HEK293 (cell line): ENCODE measurements at regions not wholly inside any gene's neighbourhood (a gene's known extent, or its start where the extent isn't known, plus 50 kb on each side); places are given as distances from the start of the nearest gene placed in this dataset.

Experiments used
- CTCF ChIA-PET: fragments of 350-600 bp; formaldehyde crosslinking; extraction: SDS; loops from one replicate; lab custom pipeline; 2021; ENCODE audit warnings: antibody characterized with exemption; lab: Yijun Ruan, JAX
- POLR2A ChIA-PET: fragments of 300-600 bp; formaldehyde crosslinking; extraction: SDS; loops from one replicate; lab custom pipeline; 2020; ENCODE audit warnings: antibody characterized with exemption, inconsistent platforms; lab: Yijun Ruan, JAX
- H3K27ac ChIP-seq: fragments of 200-500 bp; sonication (Bioruptor generic); 2 replicates; pipeline ENCODE4 v1.5.1; 2014; ENCODE audit warnings: low read depth, low read length, control low read depth, inconsistent platforms; ENCODE audit errors: extremely low read depth
- H3K36me3 ChIP-seq, 2 experiments: fragments of 200-500 bp in 1 of 2; sonication (Bioruptor generic) in 1 of 2; 1 replicate in 1 of 2; 2 replicates in 1 of 2; pipeline ENCODE4 v1.5.1; 2014 to 2017; ENCODE audit warnings: inconsistent platforms in 2 of 2, low read length in 2 of 2; ENCODE audit not compliant: control insufficient read depth in 2 of 2, insufficient read depth in 1 of 2
- H3K4me1 ChIP-seq: fragments of 200-500 bp; sonication (Bioruptor generic); 2 replicates; pipeline ENCODE4 v1.5.1; 2014; ENCODE audit warnings: mild to moderate bottlenecking, low read length, inconsistent platforms; ENCODE audit not compliant: control insufficient read depth, insufficient read depth
- H3K4me3 ChIP-seq: 2 replicates; pipeline ENCODE4 v1.5.1; 2011; ENCODE audit warnings: low read depth, mild to moderate bottlenecking, control low read depth, low read length, moderate library complexity
- H3K9me3 ChIP-seq: fragments of 200-500 bp; sonication (Bioruptor generic); 2 replicates; pipeline ENCODE4 v1.5.1; 2014; ENCODE audit warnings: low read depth, low read length, inconsistent platforms; ENCODE audit not compliant: control insufficient read depth, insufficient read depth
- ELK4 ChIP-seq: IDR thresholded peaks from 2 replicates; pipeline ENCODE4 v1.6.1; 2011; ENCODE audit warnings: mild to moderate bottlenecking, low read depth, low read length, borderline replicate concordance
- HOXC10 ChIP-seq: sonication (generic); formaldehyde crosslinking; IDR thresholded peaks from 2 replicates; pipeline ENCODE4 v1.8.1; 2023; ENCODE audit warnings: mild to moderate bottlenecking, missing genetic modification reagents
- ZBTB17 ChIP-seq: fragments of 450-650 bp; formaldehyde crosslinking; IDR thresholded peaks from 2 replicates; pipeline ENCODE4 v1.5.1; 2016; ENCODE audit warnings: missing biosample characterization, missing genetic modification characterization
- ZBTB48 ChIP-seq: fragments of 450-650 bp; formaldehyde crosslinking; IDR thresholded peaks from 2 replicates; pipeline ENCODE4 v1.5.1; 2016; ENCODE audit warnings: missing biosample characterization, missing genetic modification characterization
- ZBTB7A ChIP-seq: fragments of 450-650 bp; formaldehyde crosslinking; IDR thresholded peaks from 2 replicates; pipeline ENCODE4 v1.5.1; 2016; ENCODE audit warnings: low read depth, missing biosample characterization, missing genetic modification characterization
- ZNF155 ChIP-seq: fragments of 450-650 bp; formaldehyde crosslinking; IDR thresholded peaks from 2 replicates; pipeline ENCODE4 v1.5.1; 2016; ENCODE audit warnings: missing biosample characterization, missing genetic modification characterization
- ZNF239 ChIP-seq: fragments of 450-650 bp; formaldehyde crosslinking; IDR thresholded peaks from 2 replicates; pipeline ENCODE4 v1.5.1; 2016; ENCODE audit warnings: missing biosample characterization, missing genetic modification characterization
- ZNF514 ChIP-seq: fragments of 450-650 bp; formaldehyde crosslinking; IDR thresholded peaks from 2 replicates; pipeline ENCODE4 v1.5.1; 2016; ENCODE audit warnings: missing biosample characterization, missing genetic modification characterization
- ZNF596 ChIP-seq: fragments of 450-650 bp; IDR thresholded peaks from 2 replicates; pipeline ENCODE4 v1.5.0; 2018; ENCODE audit warnings: missing biosample characterization, mild to moderate bottlenecking, missing genetic modification characterization, moderate library complexity
- TF ChIP-seq, protein P1 (sequence below): fragments of 450-650 bp; formaldehyde crosslinking; IDR thresholded peaks from 2 replicates; pipeline ENCODE4 v1.5.1; 2016; ENCODE audit warnings: missing biosample characterization, missing genetic modification characterization
- TF ChIP-seq, protein P2 (sequence below): fragments of 450-650 bp; formaldehyde crosslinking; IDR thresholded peaks from 2 replicates; pipeline ENCODE4 v1.5.1; 2016; ENCODE audit warnings: missing biosample characterization, missing genetic modification characterization
- TF ChIP-seq, protein P3 (sequence below): fragments of 450-650 bp; formaldehyde crosslinking; IDR thresholded peaks from 2 replicates; pipeline ENCODE4 v1.5.1; 2016; ENCODE audit warnings: missing biosample characterization, missing genetic modification characterization

GRCh38 chr5:3509290-3509689 is 86.3 kb upstream of the IRX1 start:
- CTCF ChIA-PET, result interaction anchor here (0.6 to 1.1 kb wide), 2 partner anchors 13 to 708 kb away, joined by 3 read pairs; no protein-coding TSS in a partner anchor
- Histone ChIP-seq H3K4me1 (no peaks in the 10 kb centered on the region), H3K4me3 (no peak overlapping the region)
- TF ChIP-seq, protein P1, sequence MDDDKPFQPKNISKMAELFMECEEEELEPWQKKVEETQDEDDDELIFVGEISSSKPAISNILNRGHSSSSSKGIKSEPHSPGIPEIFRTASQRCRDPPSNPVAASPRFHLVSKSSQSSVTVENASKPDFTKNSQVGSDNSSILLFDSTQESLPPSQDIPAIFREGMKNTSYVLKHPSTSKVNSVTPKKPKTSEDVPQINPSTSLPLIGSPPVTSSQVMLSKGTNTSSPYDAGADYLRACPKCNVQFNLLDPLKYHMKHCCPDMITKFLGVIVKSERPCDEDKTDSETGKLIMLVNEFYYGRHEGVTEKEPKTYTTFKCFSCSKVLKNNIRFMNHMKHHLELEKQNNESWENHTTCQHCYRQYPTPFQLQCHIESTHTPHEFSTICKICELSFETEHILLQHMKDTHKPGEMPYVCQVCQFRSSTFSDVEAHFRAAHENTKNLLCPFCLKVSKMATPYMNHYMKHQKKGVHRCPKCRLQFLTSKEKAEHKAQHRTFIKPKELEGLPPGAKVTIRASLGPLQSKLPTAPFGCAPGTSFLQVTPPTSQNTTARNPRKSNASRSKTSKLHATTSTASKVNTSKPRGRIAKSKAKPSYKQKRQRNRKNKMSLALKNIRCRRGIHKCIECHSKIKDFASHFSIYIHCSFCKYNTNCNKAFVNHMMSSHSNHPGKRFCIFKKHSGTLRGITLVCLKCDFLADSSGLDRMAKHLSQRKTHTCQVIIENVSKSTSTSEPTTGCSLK (tag by site-specific recombination), result no peak
- TF ChIP-seq ZNF239 (tag by site-specific recombination) (no peak), ZNF155 (no peak), HOXC10 (CRISPR knock-in tag) (no peak), ZBTB48 (tag by site-specific recombination) (no peak), ZBTB17 (tag by site-specific recombination) (no peak), ZNF596 (tag by site-specific recombination) (no peak), ZBTB7A (no peak), ELK4 (no peak)
- TF ChIP-seq, protein P2, sequence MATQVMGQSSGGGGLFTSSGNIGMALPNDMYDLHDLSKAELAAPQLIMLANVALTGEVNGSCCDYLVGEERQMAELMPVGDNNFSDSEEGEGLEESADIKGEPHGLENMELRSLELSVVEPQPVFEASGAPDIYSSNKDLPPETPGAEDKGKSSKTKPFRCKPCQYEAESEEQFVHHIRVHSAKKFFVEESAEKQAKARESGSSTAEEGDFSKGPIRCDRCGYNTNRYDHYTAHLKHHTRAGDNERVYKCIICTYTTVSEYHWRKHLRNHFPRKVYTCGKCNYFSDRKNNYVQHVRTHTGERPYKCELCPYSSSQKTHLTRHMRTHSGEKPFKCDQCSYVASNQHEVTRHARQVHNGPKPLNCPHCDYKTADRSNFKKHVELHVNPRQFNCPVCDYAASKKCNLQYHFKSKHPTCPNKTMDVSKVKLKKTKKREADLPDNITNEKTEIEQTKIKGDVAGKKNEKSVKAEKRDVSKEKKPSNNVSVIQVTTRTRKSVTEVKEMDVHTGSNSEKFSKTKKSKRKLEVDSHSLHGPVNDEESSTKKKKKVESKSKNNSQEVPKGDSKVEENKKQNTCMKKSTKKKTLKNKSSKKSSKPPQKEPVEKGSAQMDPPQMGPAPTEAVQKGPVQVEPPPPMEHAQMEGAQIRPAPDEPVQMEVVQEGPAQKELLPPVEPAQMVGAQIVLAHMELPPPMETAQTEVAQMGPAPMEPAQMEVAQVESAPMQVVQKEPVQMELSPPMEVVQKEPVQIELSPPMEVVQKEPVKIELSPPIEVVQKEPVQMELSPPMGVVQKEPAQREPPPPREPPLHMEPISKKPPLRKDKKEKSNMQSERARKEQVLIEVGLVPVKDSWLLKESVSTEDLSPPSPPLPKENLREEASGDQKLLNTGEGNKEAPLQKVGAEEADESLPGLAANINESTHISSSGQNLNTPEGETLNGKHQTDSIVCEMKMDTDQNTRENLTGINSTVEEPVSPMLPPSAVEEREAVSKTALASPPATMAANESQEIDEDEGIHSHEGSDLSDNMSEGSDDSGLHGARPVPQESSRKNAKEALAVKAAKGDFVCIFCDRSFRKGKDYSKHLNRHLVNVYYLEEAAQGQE (tag by site-specific recombination), result no peak
- TF ChIP-seq, all 188 proteins: peak for 0
- Histone ChIP-seq H3K36me3 (no peaks in the 10 kb centered on the region), H3K27ac (no peak overlapping the region), H3K9me3 (no peaks in the 10 kb centered on the region)
- POLR2A ChIA-PET, result no interaction called here

- no peaks in the 10 kb centered on the region for H3K4me1 ChIP-seq
- TF ChIP-seq, protein P3, sequence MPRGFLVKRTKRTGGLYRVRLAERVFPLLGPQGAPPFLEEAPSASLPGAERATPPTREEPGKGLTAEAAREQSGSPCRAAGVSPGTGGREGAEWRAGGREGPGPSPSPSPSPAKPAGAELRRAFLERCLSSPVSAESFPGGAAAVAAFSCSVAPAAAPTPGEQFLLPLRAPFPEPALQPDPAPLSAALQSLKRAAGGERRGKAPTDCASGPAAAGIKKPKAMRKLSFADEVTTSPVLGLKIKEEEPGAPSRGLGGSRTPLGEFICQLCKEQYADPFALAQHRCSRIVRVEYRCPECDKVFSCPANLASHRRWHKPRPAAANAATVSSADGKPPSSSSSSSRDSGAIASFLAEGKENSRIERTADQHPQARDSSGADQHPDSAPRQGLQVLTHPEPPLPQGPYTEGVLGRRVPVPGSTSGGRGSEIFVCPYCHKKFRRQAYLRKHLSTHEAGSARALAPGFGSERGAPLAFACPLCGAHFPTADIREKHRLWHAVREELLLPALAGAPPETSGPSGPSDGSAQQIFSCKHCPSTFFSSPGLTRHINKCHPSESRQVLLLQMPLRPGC, result no peak
- no peak for TF ChIP-seq ZNF514
- TF ChIP-seq, all 188 proteins: peak for 0
- Histone ChIP-seq H3K4me3 (no peak overlapping the region), H3K27ac (no peak overlapping the region), H3K9me3 (no peaks in the 10 kb centered on the region), H3K36me3 (no peaks in the 10 kb centered on the region)
- ChIA-PET CTCF (interaction anchor here (1.1 kb wide), 1 partner anchor 12 kb away, joined by 3 read pairs; no protein-coding TSS in a partner anchor), POLR2A (no interaction called here)
Observed at GRCh38 chr5:3508395-3508794, 87.2 kb upstream of the IRX1 start.

DNA sequence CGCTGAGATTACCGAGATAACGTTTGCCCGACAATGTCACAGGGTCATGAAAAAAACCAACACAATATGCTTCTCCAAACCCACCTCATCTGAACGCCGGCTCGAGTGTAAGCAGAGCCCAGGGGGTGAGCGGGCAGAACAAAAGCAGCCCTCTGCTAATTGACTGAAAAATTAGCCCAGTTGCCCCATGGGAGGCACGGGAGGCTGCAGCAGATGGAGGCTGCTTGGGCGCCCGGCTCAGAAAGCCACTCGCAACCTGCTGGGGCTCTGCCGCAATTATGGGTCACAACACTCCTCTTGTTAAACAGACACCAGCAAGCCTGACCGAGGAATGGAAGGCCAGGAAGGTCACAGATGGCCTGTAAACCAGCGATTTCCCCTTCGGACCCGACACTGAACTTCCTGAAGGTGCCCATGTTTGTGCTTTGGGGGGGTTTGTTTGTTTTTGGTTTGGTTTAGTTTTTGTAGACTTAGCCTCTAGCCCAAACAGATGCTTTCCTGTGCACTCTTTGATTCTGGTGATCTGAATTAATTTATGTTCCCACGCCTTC is 104.6 kb upstream of the IRX1 start:
- Histone ChIP-seq H3K4me3 (no peak overlapping the region), H3K9me3 (no peaks in the 10 kb centered on the region), H3K27ac (no peak overlapping the region), H3K36me3 (no peaks in the 10 kb centered on the region)
- no peak for TF ChIP-seq ZNF239 (tag by site-specific recombination)
- TF ChIP-seq, all 188 proteins: peak for 0
- ChIA-PET POLR2A (no interaction called here), CTCF (no interaction called here)
- no peaks in the 10 kb centered on the region for H3K4me1 ChIP-seq
